ENCODE measurements at regions not wholly inside any gene's neighbourhood (a gene's known extent, or its start where the extent isn't known, plus 50 kb on each side); places are given as distances from the start of the nearest gene placed in this dataset.

- DNase-seq = no peak
These were observed 569.5 kb downstream of the UTRN start for GRCh38 chr6:144854654-144855053.

GRCh38 chr6:144855375-144855774, 570.2 kb downstream of the UTRN start:
- no peak for DNase-seq

GRCh38 chr6:144855812-144856531, 570.8 kb downstream of the UTRN start:
- DNase-seq = no peak

GRCh38 chr6:144856622-144857021, 571.5 kb downstream of the UTRN start:
- no peak for DNase-seq

- no peak for DNase-seq
These were observed 572.0 kb downstream of the UTRN start for GRCh38 chr6:144857086-144857485.

- no peak for DNase-seq
These were observed 577.6 kb downstream of the UTRN start for GRCh38 chr6:144862769-144863168.

GRCh38 chr6:144867761-144868160, 582.6 kb downstream of the UTRN start:
- no peak for DNase-seq

GRCh38 chr6:144870782-144871181, 585.6 kb downstream of the UTRN start:
- DNase-seq = no peak

GRCh38 chr6:144873623-144874378, 588.7 kb downstream of the UTRN start:
- no peak for DNase-seq

- DNase-seq = no peak
These were observed 591.6 kb downstream of the UTRN start for GRCh38 chr6:144876689-144877088.

GRCh38 chr6:144877118-144877517, 592.0 kb downstream of the UTRN start:
- no peak for DNase-seq

GRCh38 chr6:144878577-144878976, 593.4 kb downstream of the UTRN start:
- no peak for DNase-seq

- no peak for DNase-seq
These were observed 594.3 kb downstream of the UTRN start for GRCh38 chr6:144879436-144879835.

GRCh38 chr6:144882425-144882824, 597.3 kb downstream of the UTRN start:
- no peak for DNase-seq

- no peak for DNase-seq
These were observed 598.8 kb downstream of the UTRN start for GRCh38 chr6:144883915-144884314.

GRCh38 chr6:144885817-144886216, 600.7 kb downstream of the UTRN start:
- DNase-seq = no peak

- no peak for DNase-seq
These were observed 601.5 kb downstream of the UTRN start for GRCh38 chr6:144886682-144887081.

GRCh38 chr6:144888621-144889020, 603.5 kb downstream of the UTRN start:
- DNase-seq = no peak

- no peak for DNase-seq
These were observed 608.6 kb downstream of the UTRN start for GRCh38 chr6:144893680-144894151.

GRCh38 chr6:144894240-144894639, 609.1 kb downstream of the UTRN start:
- DNase-seq = no peak

GRCh38 chr6:144895313-144896278, 610.5 kb downstream of the UTRN start:
- DNase-seq = no peak

- peak; percentile 4 for DNase-seq
These were observed 611.2 kb downstream of the UTRN start for GRCh38 chr6:144896289-144896688.

GRCh38 chr6:144896871-144897270, 611.7 kb downstream of the UTRN start:
- DNase-seq = no peak
